A172 (cell line): ENCODE measurements at regions not wholly inside any gene's neighbourhood (a gene's known extent, or its start where the extent isn't known, plus 50 kb on each side); places are given as distances from the start of the nearest gene placed in this dataset.
"Not testable (repeated sequence)": the region's sequence is repeated elsewhere in the genome, so short reads cannot be mapped to it uniquely, and the experiment has no call there.

Experiments used
- DNase-seq: peaks from one replicate; pipeline ENCODE4 v3.0.0-alpha.2; 2015; ENCODE audit warnings: low spot score

- DNase-seq, result not testable (repeated sequence)
Measured at GRCh38 chr20:5453316-5453715, 136.6 kb upstream of the PROKR2 start.

- DNase-seq, result not testable (repeated sequence)
Measured at GRCh38 chr20:5452691-5453090, 135.9 kb upstream of the PROKR2 start.

GRCh38 chr20:5452286-5452685, 135.5 kb upstream of the PROKR2 start:
- DNase-seq, result not testable (repeated sequence)

GRCh38 chr20:5451643-5452210, 135.0 kb upstream of the PROKR2 start:
- no peak for DNase-seq

- peak; percentile 63 for DNase-seq
Measured at GRCh38 chr20:5448449-5449118, 131.8 kb upstream of the PROKR2 start.

GRCh38 chr20:5447188-5447587, 130.4 kb upstream of the PROKR2 start:
- DNase-seq, result no peak

GRCh38 chr20:5445611-5446010, 128.9 kb upstream of the PROKR2 start:
- DNase-seq, result no peak

- DNase-seq, result no peak
Measured at GRCh38 chr20:5442101-5442500, 125.3 kb upstream of the PROKR2 start.

GRCh38 chr20:5434116-5434515, 117.4 kb upstream of the PROKR2 start:
- no peak for DNase-seq

- DNase-seq, result no peak
Measured at GRCh38 chr20:5433352-5433751, 116.6 kb upstream of the PROKR2 start.

- no peak for DNase-seq
Measured at GRCh38 chr20:5432030-5432429, 115.3 kb upstream of the PROKR2 start.

- no peak for DNase-seq
Measured at GRCh38 chr20:5430670-5431069, 113.9 kb upstream of the PROKR2 start.

- no peak for DNase-seq
Measured at GRCh38 chr20:5426026-5426425, 109.3 kb upstream of the PROKR2 start.

DNA sequence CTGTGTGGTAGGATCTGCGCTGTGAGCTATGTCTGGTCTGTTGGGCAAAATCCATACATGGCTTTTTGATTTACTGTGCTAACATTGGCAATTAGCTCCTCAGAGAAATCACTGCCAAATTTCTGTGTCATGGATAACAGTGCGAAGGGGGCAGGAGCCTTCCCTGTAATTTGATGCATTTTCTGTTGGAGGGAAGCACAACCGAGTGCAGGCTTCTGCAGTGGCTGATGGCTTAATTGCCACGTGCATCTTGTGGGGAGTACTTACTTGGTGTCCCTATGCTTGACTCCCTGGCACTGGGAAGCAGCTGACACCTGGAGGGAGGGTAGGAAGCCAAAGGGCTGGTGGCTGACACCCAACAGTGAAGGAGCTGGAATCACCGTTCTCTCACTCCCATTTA, 99.3 kb upstream of the PROKR2 start:
- no peak for DNase-seq

GRCh38 chr20:5413394-5413793, 96.6 kb upstream of the PROKR2 start:
- no peak for DNase-seq

DNA sequence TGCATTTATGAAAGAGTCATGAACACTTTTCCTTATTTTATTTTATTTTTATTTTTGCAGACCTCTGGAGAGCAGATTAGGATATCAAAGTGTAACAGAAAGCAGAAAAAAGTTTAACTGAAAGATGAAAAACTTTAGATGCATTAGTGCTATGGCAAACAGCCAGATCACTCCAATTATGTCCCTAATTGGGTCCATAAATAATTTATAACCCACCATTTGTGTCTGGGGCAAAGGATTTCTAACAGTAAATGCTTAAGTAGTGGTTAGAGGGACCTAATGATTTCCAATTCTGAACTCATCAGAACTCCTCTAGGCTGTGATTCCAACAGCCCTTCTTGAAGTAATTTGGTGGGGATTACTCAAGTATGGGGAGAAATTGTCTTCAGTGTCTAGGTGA, 93.7 kb upstream of the PROKR2 start:
- DNase-seq, result no peak

DNA sequence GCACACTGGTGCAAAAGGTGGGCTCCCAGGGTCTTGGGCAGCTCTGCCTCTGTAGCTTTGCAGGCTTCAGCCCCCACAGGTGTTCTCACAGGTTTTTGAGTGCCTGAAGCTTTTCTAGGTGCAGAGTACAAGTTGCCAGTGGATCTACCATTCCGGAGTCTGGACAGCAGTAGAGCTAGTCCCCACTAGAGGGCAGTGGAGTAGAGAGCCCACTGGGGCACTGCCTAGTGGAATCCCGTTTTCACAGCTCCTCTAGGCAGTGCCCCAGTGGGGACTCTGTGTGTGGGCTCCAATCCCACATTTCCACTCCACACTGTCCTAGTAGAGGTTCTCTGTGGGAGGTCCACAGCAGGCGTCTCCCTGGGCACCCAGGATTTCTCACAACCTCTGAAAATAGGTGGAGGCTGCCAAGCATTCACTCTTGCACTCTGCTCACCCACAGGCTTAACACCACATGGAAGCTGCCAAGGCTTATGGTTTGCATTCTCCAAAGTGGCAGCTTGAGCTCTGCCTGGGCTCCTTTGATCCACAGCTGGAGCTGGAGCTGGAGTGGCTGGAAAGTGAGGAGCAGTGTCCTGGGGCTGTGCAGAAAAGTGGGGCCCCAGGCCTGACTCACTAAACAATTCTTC, 86.3 kb upstream of the PROKR2 start:
- DNase-seq, result peak; percentile 12

GRCh38 chr20:5401277-5401875, 84.6 kb upstream of the PROKR2 start:
- DNase-seq, result no peak

DNA sequence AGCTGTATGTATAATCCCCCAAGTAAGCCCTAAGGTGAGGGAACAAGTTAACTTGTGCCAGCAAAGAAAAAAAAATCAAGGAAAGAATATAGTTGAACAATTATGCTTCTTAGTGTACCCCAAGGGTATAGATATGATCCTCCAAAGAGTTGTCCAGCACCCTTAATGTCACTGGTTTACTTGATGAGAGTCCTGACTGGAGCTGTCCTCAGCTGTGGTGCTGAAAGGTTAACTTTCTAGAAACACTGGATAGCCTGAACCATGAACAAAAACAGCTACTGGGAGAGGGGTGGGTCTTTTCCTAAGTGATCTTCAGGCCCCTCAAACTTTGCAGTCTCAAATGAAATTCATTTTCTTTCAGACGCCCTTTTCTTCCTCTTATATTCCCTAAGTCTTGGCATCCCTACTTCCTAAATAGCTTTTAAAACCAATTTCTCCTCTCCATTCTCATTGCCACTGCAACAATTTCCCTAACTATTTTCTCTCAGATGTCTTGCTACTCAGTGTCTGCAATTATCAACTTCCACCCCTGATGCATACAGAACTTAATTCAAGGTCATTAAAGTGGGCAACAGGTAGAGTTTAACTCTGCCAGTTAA, 83.5 kb upstream of the PROKR2 start:
- DNase-seq, result peak; percentile 18

GRCh38 chr20:5397393-5397792, 80.6 kb upstream of the PROKR2 start:
- peak; percentile 10 for DNase-seq

DNA sequence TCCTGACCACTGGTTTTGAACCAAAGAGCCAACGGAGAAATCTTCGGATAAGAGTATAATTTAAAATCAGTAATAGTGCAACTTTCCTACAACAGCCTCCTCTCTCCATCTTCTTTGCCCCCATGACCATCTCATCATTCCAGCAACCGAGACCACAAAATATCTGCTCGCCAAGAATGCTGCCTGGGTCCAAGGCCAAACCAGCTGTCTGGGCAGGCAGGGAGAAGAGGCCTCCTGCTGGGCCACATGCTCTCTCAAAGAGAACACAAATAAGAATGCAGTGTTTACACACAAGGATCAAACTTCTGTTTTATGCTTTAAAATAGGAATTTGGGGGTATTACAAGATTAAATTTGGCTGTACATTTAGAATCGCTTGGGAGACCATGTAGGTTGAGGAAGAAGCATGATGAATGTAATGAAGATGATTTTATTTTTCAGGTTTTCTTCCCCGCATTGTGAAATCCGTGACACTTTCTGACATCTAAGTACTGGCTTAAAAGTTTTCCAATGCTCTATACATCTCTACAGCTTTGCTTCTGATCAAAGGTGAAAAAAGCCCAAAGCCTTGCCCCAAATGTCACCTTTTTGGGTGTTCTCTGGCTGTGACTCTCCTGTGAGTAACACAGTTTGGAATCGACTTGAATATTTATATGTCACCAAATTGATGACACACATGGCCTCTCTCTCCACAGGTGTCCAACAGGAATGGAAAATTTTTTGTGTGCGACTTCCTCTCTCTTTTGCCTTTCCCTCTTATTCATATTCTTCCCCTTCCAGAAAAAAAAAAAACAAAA, 79.4 kb upstream of the PROKR2 start:
- no peak for DNase-seq
